Activated naive CD8-positive, alpha-beta T cell treated with anti-CD3 and anti-CD28 coated beads for 36 hours (primary cell): ENCODE measurements at regions not wholly inside any gene's neighbourhood (a gene's known extent, or its start where the extent isn't known, plus 50 kb on each side); places are given as distances from the start of the nearest gene placed in this dataset.

Experiments used
- DNase-seq: peaks from one replicate; pipeline ENCODE4 v3.0.0; 2021
- H3K27ac Mint-ChIP-seq: one replicate; pipeline ENCODE4 v1.8.0; 2022; ENCODE audit warnings: mild to moderate bottlenecking, moderate library complexity, mixed read lengths
- H3K27me3 Mint-ChIP-seq: one replicate; pipeline ENCODE4 v1.8.0; 2022; ENCODE audit warnings: mild to moderate bottlenecking, mixed read lengths
- H3K36me3 Mint-ChIP-seq: one replicate; pipeline ENCODE4 v1.8.0; 2021; ENCODE audit warnings: mild to moderate bottlenecking, mixed read lengths
- H3K4me1 Mint-ChIP-seq: one replicate; pipeline ENCODE4 v1.8.0; 2021; ENCODE audit warnings: mixed read lengths
- H3K4me3 Mint-ChIP-seq: one replicate; pipeline ENCODE4 v1.8.0; 2022; ENCODE audit warnings: mild to moderate bottlenecking, moderate library complexity, mixed read lengths
- H3K9me3 Mint-ChIP-seq: one replicate; pipeline ENCODE4 v1.8.0; 2022; ENCODE audit warnings: mixed read lengths

GRCh38 chr1:209231476-209232156, 351.9 kb upstream of the CAMK1G start:
- Mint-ChIP-seq H3K4me1 (no peaks in the 10 kb centered on the region), H3K4me3 (no peak overlapping the region), H3K27me3 (peaks cover 32% of the 10 kb centered on the region), H3K36me3 (peaks cover 2% of the 10 kb centered on the region), H3K27ac (no peak overlapping the region), H3K9me3 (peaks cover 5% of the 10 kb centered on the region)
- DNase-seq, result no peak

- DNase-seq, result no peak
- Mint-ChIP-seq H3K4me1 (no peaks in the 10 kb centered on the region), H3K27ac (no peak overlapping the region), H3K27me3 (peaks cover 32% of the 10 kb centered on the region), H3K36me3 (peaks cover 2% of the 10 kb centered on the region), H3K4me3 (no peak overlapping the region), H3K9me3 (peaks cover 5% of the 10 kb centered on the region)
These were observed 351.3 kb upstream of the CAMK1G start for GRCh38 chr1:209232197-209232596.

DNA sequence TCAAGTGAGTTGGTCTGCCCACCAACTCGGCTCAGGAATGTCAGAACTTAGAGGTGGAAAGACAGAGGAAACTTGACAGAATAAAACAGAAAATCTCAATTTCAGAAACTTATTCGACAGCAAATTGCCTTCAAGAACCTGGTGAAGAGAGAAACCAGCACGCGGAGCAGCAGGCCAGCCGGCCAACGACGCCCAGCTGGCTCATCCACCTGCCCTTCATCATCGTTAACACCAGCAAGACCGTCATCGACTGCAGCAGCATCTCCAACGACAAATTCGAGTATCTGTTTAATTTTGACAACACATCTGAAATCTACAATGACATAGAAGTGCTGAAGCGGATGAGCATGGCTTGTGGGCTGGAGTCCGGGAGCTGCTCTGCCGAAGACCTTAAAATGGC, 350.8 kb upstream of the CAMK1G start:
- no peak overlapping the region for H3K4me3 Mint-ChIP-seq
- peaks cover 2% of the 10 kb centered on the region for H3K36me3 Mint-ChIP-seq
- H3K27me3 Mint-ChIP-seq, result peaks cover 32% of the 10 kb centered on the region

GRCh38 chr1:209235166-209235565, 348.3 kb upstream of the CAMK1G start:
- H3K27me3 Mint-ChIP-seq, result peaks cover 20% of the 10 kb centered on the region
- no peak overlapping the region for H3K27ac Mint-ChIP-seq

More for the DNA sequence above, 350.8 kb upstream of the CAMK1G start:
- Mint-ChIP-seq H3K9me3 (peaks cover 5% of the 10 kb centered on the region), H3K27ac (no peak overlapping the region), H3K4me1 (no peaks in the 10 kb centered on the region)
- DNase-seq, result no peak

DNA sequence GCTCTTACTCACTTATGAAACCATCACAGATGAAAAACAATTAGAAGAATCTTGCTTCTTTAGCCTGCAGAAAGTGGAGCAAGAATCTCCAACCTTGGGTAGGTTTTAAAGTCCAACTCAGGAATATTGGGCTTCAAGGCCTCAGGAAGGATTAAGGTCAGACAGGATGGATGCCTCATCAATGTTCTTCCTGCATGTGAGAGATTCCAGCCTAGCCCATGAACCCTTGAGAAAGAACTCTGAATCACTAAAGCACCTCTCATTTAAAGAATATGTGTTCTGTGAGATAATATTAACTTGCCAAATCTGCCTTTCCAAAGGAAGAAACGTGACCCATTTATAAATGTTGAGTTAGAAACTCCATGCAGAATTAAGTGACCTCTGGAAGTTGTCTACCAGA, 345.2 kb upstream of the CAMK1G start:
- H3K36me3 Mint-ChIP-seq, result no peaks in the 10 kb centered on the region
- no peaks in the 10 kb centered on the region for H3K27me3 Mint-ChIP-seq
- H3K4me1 Mint-ChIP-seq, result no peaks in the 10 kb centered on the region

More at GRCh38 chr1:209235166-209235565, 348.3 kb upstream of the CAMK1G start:
- Mint-ChIP-seq H3K4me3 (no peak overlapping the region), H3K4me1 (no peaks in the 10 kb centered on the region), H3K9me3 (peaks cover 5% of the 10 kb centered on the region), H3K36me3 (peaks cover 2% of the 10 kb centered on the region)
- DNase-seq, result no peak

GRCh38 chr1:209240351-209240750, 343.2 kb upstream of the CAMK1G start:
- H3K27me3 Mint-ChIP-seq, result no peaks in the 10 kb centered on the region

More for the DNA sequence above, 345.2 kb upstream of the CAMK1G start:
- DNase-seq, result no peak
- no peaks in the 10 kb centered on the region for H3K9me3 Mint-ChIP-seq
- no peak overlapping the region for H3K27ac Mint-ChIP-seq
- H3K4me3 Mint-ChIP-seq, result no peak overlapping the region

DNA sequence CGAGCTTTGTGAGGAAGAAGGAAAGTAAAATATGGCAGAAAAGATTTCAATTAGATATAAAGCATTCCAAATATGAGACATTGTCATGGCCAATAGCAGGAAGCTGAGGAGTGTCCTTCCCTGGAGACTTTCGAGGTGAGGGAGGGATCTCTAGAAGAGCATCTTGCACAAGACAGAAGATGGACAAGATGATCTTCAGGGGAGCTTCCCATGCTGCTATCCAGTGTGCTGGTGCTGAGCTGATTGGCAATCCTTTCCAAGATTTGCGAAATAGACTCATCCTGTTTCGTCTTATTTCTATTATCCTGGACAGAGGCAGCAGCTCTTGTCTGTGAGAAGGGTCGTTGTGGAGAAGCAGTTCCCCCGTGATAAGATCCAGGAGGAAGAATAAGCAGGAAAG, 342.0 kb upstream of the CAMK1G start:
- H3K27ac Mint-ChIP-seq, result no peak overlapping the region
- no peaks in the 10 kb centered on the region for H3K4me1 Mint-ChIP-seq
- H3K4me3 Mint-ChIP-seq, result no peak overlapping the region
- no peaks in the 10 kb centered on the region for H3K9me3 Mint-ChIP-seq
- H3K27me3 Mint-ChIP-seq, result no peaks in the 10 kb centered on the region
- no peaks in the 10 kb centered on the region for H3K36me3 Mint-ChIP-seq
- no peak for DNase-seq

More at GRCh38 chr1:209240351-209240750, 343.2 kb upstream of the CAMK1G start:
- Mint-ChIP-seq H3K4me3 (no peak overlapping the region), H3K27ac (no peak overlapping the region), H3K4me1 (no peaks in the 10 kb centered on the region), H3K36me3 (no peaks in the 10 kb centered on the region), H3K9me3 (no peaks in the 10 kb centered on the region)
- no peak for DNase-seq

DNA sequence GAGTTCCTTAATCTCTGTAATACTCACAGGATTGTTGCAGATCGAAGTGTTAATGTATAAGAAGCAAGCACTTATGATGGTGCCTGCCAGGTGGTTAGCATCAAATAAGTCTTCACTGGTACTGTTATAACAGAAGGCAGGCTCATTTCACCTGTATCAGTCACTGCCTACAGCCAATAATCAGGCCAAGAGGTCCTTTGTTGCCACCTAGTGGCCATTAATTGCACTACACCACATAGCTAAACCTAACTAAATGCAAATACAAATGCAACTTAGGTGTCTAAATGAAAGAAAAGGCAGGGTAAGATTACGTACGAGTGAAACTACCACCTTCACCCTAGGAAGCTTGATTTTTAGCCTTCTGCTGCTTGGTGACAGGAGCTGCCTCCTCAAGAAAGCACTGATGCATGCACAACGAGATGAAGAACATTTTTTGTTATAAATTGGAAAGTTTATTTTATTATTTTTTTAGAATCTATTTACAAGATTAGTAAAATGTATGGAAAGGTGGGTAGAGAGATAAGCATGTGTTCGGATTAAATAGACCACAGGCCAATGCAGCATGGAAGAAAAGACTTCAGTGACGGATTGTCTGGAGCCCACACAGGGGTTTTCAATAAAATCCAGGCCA, 334.8 kb upstream of the CAMK1G start:
- DNase-seq, result peak; percentile 24
- no peak overlapping the region for H3K27ac Mint-ChIP-seq
- no peaks in the 10 kb centered on the region for H3K9me3 Mint-ChIP-seq
- no peaks in the 10 kb centered on the region for H3K4me1 Mint-ChIP-seq
- no peaks in the 10 kb centered on the region for H3K27me3 Mint-ChIP-seq
- no peaks in the 10 kb centered on the region for H3K36me3 Mint-ChIP-seq
- H3K4me3 Mint-ChIP-seq, result no peak overlapping the region

DNA sequence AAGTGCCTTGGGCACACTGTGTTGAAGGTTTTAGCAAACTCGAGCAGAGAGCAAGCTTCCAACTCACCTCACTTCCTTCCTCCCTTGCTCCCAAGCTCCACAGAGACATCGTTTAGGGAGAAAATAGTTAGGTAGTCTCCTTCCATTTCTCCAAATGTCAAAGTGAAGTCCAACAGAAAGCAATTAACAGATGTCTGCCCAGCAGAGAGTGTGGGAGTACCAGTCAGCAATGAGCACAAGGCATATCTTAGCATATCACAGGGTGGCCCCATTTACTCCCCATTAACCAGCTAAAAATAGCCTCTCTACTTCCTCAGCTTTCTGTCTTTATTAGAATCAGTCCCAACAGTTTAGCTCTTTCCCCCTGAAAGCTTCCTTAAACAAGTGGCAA, 334.2 kb upstream of the CAMK1G start:
- no peak overlapping the region for H3K4me3 Mint-ChIP-seq
- H3K9me3 Mint-ChIP-seq, result no peaks in the 10 kb centered on the region
- no peak overlapping the region for H3K27ac Mint-ChIP-seq
- H3K4me1 Mint-ChIP-seq, result no peaks in the 10 kb centered on the region
- DNase-seq, result no peak
- no peaks in the 10 kb centered on the region for H3K27me3 Mint-ChIP-seq
- no peaks in the 10 kb centered on the region for H3K36me3 Mint-ChIP-seq

- H3K4me1 Mint-ChIP-seq, result no peaks in the 10 kb centered on the region
- DNase-seq, result no peak
- H3K36me3 Mint-ChIP-seq, result no peaks in the 10 kb centered on the region
- no peak overlapping the region for H3K27ac Mint-ChIP-seq
- H3K9me3 Mint-ChIP-seq, result no peaks in the 10 kb centered on the region
- no peak overlapping the region for H3K4me3 Mint-ChIP-seq
- H3K27me3 Mint-ChIP-seq, result peaks cover 1% of the 10 kb centered on the region
These were observed 333.6 kb upstream of the CAMK1G start for GRCh38 chr1:209249785-209250440.

GRCh38 chr1:209250861-209251636, 332.5 kb upstream of the CAMK1G start:
- Mint-ChIP-seq H3K4me3 (no peak overlapping the region), H3K9me3 (peaks cover 2% of the 10 kb centered on the region), H3K27ac (no peak overlapping the region), H3K4me1 (no peaks in the 10 kb centered on the region), H3K36me3 (no peaks in the 10 kb centered on the region), H3K27me3 (peaks cover 9% of the 10 kb centered on the region)
- no peak for DNase-seq

DNA sequence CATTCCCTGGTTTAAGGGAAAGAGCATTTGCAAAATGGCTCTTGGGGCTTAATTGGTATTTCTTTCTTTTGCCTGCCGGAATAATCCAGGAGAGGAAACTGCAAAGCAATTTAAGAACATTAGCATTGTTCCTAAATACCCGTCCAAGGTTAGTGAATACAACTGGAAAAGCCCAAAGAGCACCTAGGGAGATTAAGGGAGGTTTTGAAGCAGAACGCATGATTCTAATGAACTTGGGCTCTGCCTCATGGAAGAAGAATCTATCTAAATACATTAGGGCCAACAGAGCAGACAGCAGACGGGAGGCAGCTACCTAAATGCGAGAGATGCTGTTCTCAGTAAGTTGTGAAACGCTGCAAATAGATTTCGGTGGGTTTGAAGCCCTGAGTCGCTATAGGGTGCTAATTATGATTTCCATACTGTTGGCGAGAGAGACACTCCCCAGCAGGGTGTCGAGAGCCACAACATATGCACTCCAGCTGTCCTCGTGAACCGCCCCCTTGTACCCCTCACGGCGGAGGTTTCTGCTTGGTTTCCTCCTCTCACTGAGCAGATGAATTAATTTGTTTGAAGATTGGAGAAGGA, 326.7 kb upstream of the CAMK1G start:
- peaks cover 9% of the 10 kb centered on the region for H3K27me3 Mint-ChIP-seq
- DNase-seq, result no peak
- peaks cover 12% of the 10 kb centered on the region for H3K9me3 Mint-ChIP-seq
- H3K36me3 Mint-ChIP-seq, result no peaks in the 10 kb centered on the region
- no peak overlapping the region for H3K4me3 Mint-ChIP-seq
- H3K27ac Mint-ChIP-seq, result no peak overlapping the region
- no peaks in the 10 kb centered on the region for H3K4me1 Mint-ChIP-seq

- Mint-ChIP-seq H3K27ac (no peak overlapping the region), H3K9me3 (peaks cover 12% of the 10 kb centered on the region), H3K4me1 (no peaks in the 10 kb centered on the region), H3K4me3 (no peak overlapping the region), H3K27me3 (peaks cover 9% of the 10 kb centered on the region), H3K36me3 (no peaks in the 10 kb centered on the region)
- DNase-seq, result no peak
These were observed 326.1 kb upstream of the CAMK1G start for GRCh38 chr1:209257454-209257853.

- no peak overlapping the region for H3K27ac Mint-ChIP-seq
- peaks cover 5% of the 10 kb centered on the region for H3K27me3 Mint-ChIP-seq
- peaks cover 12% of the 10 kb centered on the region for H3K9me3 Mint-ChIP-seq
- no peak overlapping the region for H3K4me3 Mint-ChIP-seq
- DNase-seq, result no peak
- H3K36me3 Mint-ChIP-seq, result no peaks in the 10 kb centered on the region
- no peaks in the 10 kb centered on the region for H3K4me1 Mint-ChIP-seq
These were observed 323.4 kb upstream of the CAMK1G start for GRCh38 chr1:209260136-209260535.

- Mint-ChIP-seq H3K4me1 (no peaks in the 10 kb centered on the region), H3K36me3 (no peaks in the 10 kb centered on the region), H3K9me3 (peaks cover 6% of the 10 kb centered on the region), H3K27me3 (no peaks in the 10 kb centered on the region), H3K27ac (no peak overlapping the region), H3K4me3 (no peak overlapping the region)
- no peak for DNase-seq
These were observed 320.9 kb upstream of the CAMK1G start for GRCh38 chr1:209262631-209263030.
